NCI-H82 (cell line): ENCODE measurements at regions not wholly inside any gene's neighbourhood (a gene's known extent, or its start where the extent isn't known, plus 50 kb on each side); places are given as distances from the start of the nearest gene placed in this dataset.

ENCODE experiments used
- DNase-seq: peaks from one replicate; lab custom pipeline; 2025; lab: John Stamatoyannopoulos, UW

DNA sequence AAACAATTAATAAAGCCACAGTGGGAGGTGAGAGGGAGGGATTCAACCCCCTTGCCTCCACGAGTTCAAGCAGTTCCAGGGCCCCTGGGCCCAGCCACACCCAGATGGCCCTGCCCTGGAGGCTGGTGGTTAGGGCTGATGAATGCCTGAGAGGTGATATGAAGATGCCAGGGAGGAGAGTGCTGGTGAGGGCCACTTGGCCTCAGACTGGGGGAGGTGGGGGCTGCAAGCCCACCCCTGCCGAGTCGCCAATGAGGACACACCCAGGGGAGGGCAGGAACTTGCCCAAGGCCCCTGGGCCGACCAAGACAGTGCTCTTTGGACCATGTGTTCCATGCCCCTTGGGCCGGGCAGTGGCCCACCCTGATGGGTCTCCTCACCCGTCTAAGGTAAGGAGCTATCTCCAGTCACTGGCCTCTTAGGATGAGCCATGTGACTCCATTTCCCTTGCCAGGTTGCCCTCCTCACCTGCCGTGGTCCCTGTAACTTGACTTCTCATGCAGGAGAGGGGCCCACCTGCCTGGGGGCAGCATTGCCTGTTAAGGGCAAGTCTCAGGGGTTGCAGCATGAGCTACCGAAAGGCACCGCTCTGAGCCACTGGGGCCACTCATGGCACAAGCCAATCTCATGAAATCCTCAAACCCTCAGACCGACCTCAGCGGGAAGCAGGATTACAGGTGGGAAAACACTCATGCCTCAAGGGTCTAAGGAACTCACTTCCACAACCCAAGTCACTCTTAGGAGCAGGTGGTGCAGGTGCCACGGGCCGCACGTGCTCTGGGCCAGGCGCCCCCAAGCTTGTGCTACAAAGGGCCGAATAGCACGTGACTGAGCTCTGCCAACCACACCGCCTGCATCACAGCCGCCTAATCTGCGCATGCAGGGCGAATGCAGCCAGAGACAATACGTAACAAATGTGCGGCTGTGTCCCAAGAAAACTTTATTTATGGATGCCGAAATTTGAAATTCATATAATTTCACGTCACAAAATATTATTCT, 147.4 kb upstream of the MLN start:
- no peak for DNase-seq

GRCh38 chr6:33950472-33950881, 146.7 kb upstream of the MLN start:
- no peak for DNase-seq

DNA sequence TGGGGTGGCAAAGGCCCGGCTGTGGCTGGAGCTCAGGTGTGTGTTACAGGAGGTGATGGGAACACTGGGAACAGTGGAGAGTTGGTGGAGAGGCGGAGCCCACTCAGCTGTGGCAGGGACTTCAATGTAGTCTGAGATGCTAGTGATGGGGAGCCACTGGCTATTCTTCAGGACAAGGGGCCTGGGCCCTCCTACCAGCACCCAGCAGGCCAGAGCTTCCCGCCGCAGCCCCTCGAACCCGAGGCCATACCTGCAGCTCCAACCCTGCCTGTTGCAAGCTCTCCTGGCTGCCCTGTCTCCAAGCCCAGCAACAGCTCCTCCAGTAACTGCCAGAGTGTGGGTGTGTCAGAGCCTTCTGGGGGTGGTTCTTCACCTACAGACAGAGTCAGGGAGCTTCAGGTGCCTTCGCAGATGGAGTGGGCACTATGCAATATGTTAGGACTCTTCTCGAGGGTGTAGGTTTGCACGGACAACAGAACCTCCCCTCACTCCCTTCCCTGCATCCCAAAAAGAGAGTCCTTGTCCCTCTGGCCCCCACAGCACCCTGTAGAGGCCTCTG, 146.2 kb upstream of the MLN start:
- no peak for DNase-seq

- DNase-seq, result no peak
Measured at GRCh38 chr6:33949111-33949510, 145.3 kb upstream of the MLN start.

DNA sequence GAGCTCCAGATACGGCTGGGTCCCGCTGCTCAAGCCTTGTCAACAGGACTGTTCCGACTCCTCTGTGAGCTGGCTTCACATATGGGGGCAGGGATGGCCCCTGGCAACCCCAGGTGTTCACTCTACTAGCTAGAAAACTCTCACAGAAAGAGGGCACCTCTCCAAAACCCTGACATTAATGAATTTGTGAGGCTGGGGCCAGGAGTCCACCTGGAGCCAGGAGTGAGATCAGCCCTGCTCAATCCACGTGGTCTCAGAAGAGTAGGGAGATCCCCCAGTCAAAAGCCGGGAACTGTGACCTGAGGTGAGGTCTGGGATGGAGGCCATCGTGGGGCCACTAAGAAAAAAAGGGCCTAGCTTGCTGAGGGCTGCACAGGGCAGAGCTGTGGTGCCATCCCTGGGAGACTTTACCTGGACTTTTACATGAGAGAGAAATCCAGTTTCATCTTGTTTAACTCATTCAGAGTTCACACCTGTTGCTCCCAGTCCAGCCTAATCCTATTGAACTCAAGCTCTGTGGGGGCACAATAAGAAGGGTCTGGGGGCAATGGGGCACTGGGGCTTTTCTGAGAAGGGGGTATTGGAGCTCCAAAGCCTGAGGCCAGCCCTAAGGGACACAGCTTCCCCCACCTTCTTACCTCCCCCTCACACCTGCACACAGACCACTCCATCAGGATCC, 144.3 kb upstream of the MLN start:
- DNase-seq, result no peak

GRCh38 chr6:33947047-33947446, 143.2 kb upstream of the MLN start:
- DNase-seq, result no peak

DNA sequence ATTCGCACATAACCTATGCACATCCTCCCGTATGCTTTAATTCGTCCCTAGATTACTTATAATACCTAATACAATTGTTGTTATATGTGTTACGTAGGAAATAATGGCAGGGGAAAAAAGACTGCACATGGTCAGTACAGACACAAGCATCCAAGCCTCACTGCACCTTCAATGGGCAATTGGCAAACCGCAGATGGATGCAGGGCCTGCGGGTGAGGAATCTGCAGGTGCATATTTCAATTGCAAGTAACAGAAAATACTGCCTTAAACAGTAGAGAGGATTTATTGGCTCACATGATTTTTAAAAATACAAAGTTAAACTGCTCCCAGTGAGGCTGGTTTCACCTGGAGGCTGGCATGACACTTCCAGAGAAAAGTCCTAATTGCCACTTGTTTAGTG, 142.1 kb upstream of the MLN start:
- no peak for DNase-seq

GRCh38 chr6:33944686-33945411, 141.0 kb upstream of the MLN start:
- no peak for DNase-seq

DNA sequence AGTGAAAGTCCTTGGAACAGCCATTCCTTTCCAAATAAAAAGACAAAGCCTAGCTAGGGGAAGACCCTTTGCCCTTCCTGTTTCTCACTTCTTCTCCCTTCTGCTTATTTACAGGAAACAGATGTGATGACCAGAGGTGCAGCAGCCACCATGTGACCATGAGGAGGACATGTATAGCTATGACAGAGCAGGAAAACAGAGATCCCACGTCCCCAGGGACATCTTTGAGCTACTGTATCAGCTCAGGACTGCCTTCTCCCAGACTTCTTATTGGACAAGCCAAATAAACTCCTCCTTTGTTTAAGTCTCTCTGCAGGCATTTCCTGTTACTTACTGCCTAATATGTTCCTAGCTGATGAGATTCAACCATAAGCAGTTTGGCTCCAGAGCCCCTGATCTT, 133.1 kb upstream of the MLN start:
- peak; percentile 42 for DNase-seq

GRCh38 chr6:33935439-33936080, 131.8 kb upstream of the MLN start:
- DNase-seq, result peak; percentile 99

- DNase-seq, result peak; percentile 31
Measured at GRCh38 chr6:33934731-33935270, 131.0 kb upstream of the MLN start.

DNA sequence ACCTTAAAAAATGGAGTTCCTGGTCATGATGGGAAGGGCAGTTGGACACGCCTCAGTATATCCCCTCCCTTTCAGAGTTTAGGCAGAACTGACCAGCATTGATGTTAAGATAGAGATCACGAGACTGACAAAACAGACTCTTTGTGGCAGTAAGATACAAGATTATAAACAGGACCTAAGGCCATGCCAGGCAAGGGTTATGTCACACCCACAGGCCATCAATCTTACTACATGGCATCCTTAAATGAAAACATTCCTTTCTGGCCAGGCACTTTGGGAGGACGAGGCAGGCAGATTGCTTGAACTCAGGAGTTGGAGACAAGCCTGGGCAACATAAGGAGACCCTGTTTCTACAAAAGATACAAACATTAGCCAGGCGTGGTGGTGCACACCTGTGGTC, 129.3 kb upstream of the MLN start:
- no peak for DNase-seq

DNA sequence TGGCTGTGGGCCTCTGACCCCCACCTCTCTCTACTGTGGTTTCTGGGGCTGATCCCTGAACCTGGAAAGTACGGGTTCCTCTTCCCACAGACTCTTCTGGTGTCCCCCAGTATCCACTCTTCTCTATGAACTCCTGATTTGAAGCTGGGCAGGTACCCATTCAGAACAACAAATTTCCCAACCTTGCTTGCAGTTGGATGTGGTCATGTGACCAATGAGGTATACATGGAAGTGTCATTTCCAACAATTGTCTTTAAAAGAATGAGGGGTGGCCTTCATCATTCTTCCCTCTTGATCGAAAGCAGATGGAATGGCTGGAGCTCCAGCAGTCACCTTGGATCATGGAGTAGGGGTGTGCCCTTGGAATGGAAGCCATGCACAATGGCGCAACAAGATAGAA, 128.0 kb upstream of the MLN start:
- no peak for DNase-seq

- peak; percentile 87 for DNase-seq
Measured at GRCh38 chr6:33929575-33930288, 125.9 kb upstream of the MLN start.

DNA sequence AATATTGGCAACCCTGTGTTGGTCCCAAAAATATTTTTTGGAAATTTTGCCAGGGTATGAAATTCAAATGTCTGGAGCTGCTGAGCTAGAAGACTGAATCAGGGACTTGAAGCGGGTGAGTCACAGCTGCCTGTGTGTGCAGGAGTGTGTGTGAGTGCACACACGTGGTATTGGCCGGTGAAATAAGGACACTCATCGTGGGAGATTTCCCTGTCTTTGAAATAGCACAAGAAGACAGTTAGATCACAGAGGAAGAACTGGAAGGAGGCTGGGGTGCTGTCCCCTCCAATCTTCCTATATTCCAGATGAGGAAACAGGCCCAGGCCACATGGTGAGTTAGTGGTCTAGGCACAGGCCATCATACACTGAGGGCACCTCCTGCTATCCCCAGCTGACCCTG, 123.8 kb upstream of the MLN start:
- DNase-seq, result peak; percentile 19

DNA sequence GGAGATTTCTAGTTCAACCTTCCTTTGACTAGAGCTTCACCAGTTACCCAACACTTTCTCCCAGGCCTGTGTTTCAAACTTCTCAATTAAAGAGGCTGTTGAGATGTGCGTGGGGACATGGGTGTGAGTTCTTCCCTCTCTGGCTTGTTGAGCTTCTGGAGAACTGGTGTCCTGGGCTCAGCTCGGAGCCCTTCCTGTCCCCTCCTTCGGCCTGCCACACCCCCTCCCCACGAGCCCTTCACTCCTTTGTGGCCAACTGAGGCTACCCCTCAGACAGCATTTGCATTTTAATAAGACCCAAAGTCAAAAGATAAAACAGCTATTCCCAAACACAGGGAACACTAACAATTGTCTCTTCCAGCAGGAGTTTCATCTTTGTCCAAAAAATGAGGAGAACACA, 123.3 kb upstream of the MLN start:
- no peak for DNase-seq

- DNase-seq, result peak; percentile 75
Measured at GRCh38 chr6:33926451-33926850, 122.6 kb upstream of the MLN start.

GRCh38 chr6:33925936-33926335, 122.1 kb upstream of the MLN start:
- DNase-seq, result no peak

- DNase-seq, result no peak
Measured at GRCh38 chr6:33925210-33925609, 121.4 kb upstream of the MLN start.

- no peak for DNase-seq
Measured at GRCh38 chr6:33924681-33925080, 120.9 kb upstream of the MLN start.
